ENCODE measurements at regions not wholly inside any gene's neighbourhood (a gene's known extent, or its start where the extent isn't known, plus 50 kb on each side); places are given as distances from the start of the nearest gene placed in this dataset.
"Not testable (repeated sequence)": the region's sequence is repeated elsewhere in the genome, so short reads cannot be mapped to it uniquely, and the experiment has no call there.

DNA sequence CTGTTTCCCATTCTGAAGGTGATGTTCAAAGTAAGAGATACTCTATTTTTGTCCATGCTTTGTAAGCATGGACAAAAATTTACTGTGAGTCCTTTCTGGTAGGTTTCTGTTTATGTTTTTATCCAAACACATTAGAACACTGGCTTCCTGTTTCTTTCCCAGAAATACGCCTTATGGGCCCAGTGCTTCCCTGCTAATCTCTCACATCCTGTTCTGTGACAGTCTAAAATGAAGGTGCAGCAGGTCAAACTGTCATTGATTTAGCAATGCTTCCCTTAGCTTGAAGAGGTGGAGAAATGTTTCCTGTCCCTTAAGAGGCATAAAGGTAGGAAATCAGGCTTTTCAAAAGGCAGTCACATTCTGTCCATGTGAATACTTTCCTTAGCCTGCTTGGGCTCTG, 305.6 kb downstream of the RPS29 start:
- no peaks in the 10 kb centered on the region for H3K27me3 ChIP-seq (ENCODE audit: control insufficient read depth in 1 of 2, insufficient read depth in 2 of 2, low read length in 1 of 2)
- no peaks in the 10 kb centered on the region for H3K4me1 ChIP-seq (ENCODE audit: control insufficient read depth in 1 of 2, insufficient read depth in 2 of 2, low read length in 2 of 2)
- WGBS, 2 donors = 28 to 29% methylated on average over 1 of the region's 1 CpG
- no peak overlapping the region for H3K4me3 ChIP-seq (ENCODE audit: low read length in 2 of 2)
- H3K9me3 ChIP-seq (ENCODE audit: control insufficient read depth, low read length) = no peaks in the 10 kb centered on the region
- no peak overlapping the region for H3K27ac ChIP-seq (ENCODE audit: low read depth in 1 of 2, low read length in 2 of 2)
- no peaks in the 10 kb centered on the region for H3K36me3 ChIP-seq (ENCODE audit: control insufficient read depth in 1 of 2, insufficient read depth in 2 of 2, low read length in 1 of 2)
- intact Hi-C loops (cut with DNase I) = no loop called here
- ATAC-seq (ENCODE audit: low FRiP score) (no peak), DNase-seq (no peak)

DNA sequence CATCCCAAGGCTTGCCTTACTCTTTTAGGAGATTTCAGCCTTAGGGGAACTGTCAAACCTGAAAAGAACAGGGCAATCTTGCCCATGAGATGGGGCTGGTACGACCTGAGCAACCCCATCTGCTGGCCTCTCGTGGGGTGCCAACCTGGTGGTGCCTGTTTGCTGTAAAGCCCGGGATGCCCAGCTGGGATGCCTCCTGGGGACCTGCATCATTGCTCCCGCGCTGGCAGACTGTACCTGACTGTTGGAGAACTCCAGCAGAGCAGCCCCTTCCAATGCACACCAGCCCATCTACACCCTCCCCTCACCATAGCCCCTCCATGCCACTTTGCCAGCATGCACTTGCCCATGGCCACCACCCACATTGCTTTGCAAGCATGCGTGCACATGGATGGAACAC, 335.7 kb downstream of the RPS29 start:
- no peak overlapping the region for H3K27ac ChIP-seq (ENCODE audit: low read depth in 1 of 2, low read length in 2 of 2)
- 90 to 92% methylated on average over 6 of the region's 6 CpGs for WGBS, 2 donors
- H3K27me3 ChIP-seq (ENCODE audit: control insufficient read depth in 1 of 2, insufficient read depth in 2 of 2, low read length in 1 of 2) = no peaks in the 10 kb centered on the region
- intact Hi-C loops (cut with DNase I) = no loop called here
- DNase-seq = no peak
- H3K9me3 ChIP-seq (ENCODE audit: control insufficient read depth, low read length) = no peaks in the 10 kb centered on the region
- H3K4me3 ChIP-seq (ENCODE audit: low read length in 2 of 2) = no peak overlapping the region
- no peak for ATAC-seq (ENCODE audit: low FRiP score)
- H3K4me1 ChIP-seq (ENCODE audit: control insufficient read depth in 1 of 2, insufficient read depth in 2 of 2, low read length in 2 of 2) = no peaks in the 10 kb centered on the region
- no peaks in the 10 kb centered on the region for H3K36me3 ChIP-seq (ENCODE audit: control insufficient read depth in 1 of 2, insufficient read depth in 2 of 2, low read length in 1 of 2)

DNA sequence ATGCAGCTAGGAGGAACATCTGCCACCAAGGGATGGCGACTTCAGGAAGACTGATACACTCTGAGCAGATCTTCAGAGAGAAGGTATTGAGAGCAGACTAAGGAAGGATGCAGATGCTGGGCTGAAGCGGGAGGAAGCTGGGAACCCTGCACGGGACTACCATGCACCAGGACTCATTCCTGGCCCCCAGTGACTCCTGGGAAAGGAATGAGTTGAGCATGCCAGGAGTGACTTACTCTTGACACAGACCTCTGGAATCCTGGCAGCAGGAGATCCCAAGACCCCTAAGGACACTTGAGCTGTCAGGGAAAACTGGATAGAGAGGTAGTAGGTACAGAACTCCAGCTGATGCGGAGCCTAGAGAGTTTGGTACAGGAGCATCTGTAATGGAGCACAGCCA, 336.1 kb downstream of the RPS29 start:
- Histone ChIP-seq H3K27ac (ENCODE audit: low read depth in 1 of 2, low read length in 2 of 2) (no peak overlapping the region), H3K27me3 (ENCODE audit: control insufficient read depth in 1 of 2, insufficient read depth in 2 of 2, low read length in 1 of 2) (no peaks in the 10 kb centered on the region), H3K4me1 (ENCODE audit: control insufficient read depth in 1 of 2, insufficient read depth in 2 of 2, low read length in 2 of 2) (no peaks in the 10 kb centered on the region), H3K36me3 (ENCODE audit: control insufficient read depth in 1 of 2, insufficient read depth in 2 of 2, low read length in 1 of 2) (no peaks in the 10 kb centered on the region), H3K4me3 (ENCODE audit: low read length in 2 of 2) (no peak overlapping the region), H3K9me3 (ENCODE audit: control insufficient read depth, low read length) (no peaks in the 10 kb centered on the region)
- intact Hi-C loops (cut with DNase I) = no loop called here
- WGBS, 2 donors = 78 to 85% methylated on average over 4 of the region's 4 CpGs
- DNase-seq = no peak
- no peak for ATAC-seq (ENCODE audit: low FRiP score)

DNA sequence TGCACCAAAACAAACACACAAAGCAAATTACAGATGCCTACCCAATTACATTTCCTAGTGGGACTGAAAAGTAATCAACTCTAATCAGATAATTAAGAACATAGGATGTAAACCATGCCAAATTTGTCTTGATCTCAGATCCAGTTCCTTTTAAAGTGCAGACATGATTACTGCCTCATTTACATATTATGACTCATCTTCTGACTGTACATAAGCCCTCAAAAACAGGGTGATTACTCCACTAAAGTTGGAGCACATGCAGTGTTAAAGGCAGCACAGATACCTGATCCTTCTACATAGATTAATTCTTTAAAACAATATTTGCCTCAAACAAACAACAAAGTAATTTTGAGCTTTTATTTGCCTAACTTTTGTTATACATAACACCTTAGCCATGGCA, 337.2 kb downstream of the RPS29 start:
- Histone ChIP-seq H3K9me3 (ENCODE audit: control insufficient read depth, low read length) (no peaks in the 10 kb centered on the region), H3K4me3 (ENCODE audit: low read length in 2 of 2) (no peak overlapping the region), H3K4me1 (ENCODE audit: control insufficient read depth in 1 of 2, insufficient read depth in 2 of 2, low read length in 2 of 2) (no peaks in the 10 kb centered on the region), H3K27ac (ENCODE audit: low read depth in 1 of 2, low read length in 2 of 2) (no peak overlapping the region), H3K27me3 (ENCODE audit: control insufficient read depth in 1 of 2, insufficient read depth in 2 of 2, low read length in 1 of 2) (no peaks in the 10 kb centered on the region), H3K36me3 (ENCODE audit: control insufficient read depth in 1 of 2, insufficient read depth in 2 of 2, low read length in 1 of 2) (no peaks in the 10 kb centered on the region)
- ATAC-seq (ENCODE audit: low FRiP score) = no peak
- intact Hi-C loops (cut with DNase I) = no loop called here
- no peak for DNase-seq

DNA sequence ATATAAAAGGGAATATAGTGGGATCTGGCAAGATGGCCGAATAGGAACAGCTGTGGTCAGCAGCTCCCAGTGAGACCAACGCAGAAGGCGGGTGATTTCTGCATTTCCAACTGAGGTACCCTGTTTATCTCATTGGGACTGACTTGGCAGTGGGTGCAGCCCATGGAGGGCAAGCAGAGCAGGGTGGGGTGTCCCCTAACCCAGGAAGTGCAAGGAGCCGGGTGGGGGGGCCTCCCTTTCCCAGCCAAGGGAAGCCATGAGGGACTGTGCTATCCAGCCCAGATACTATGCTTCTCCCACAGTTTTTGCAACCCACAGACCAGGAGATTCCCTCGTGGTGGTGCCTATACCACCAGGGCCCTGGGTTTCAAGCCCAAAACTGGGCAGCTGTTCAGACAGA, 342.4 kb downstream of the RPS29 start:
- H3K36me3 ChIP-seq (ENCODE audit: control insufficient read depth in 1 of 2, insufficient read depth in 2 of 2, low read length in 1 of 2); ATAC-seq (ENCODE audit: low FRiP score); intact Hi-C loops (cut with DNase I); DNase-seq; H3K4me1 ChIP-seq (ENCODE audit: control insufficient read depth in 1 of 2, insufficient read depth in 2 of 2, low read length in 2 of 2); H3K27me3 ChIP-seq (ENCODE audit: control insufficient read depth in 1 of 2, insufficient read depth in 2 of 2, low read length in 1 of 2); H3K4me3 ChIP-seq (ENCODE audit: low read length in 2 of 2); H3K27ac ChIP-seq (ENCODE audit: low read depth in 1 of 2, low read length in 2 of 2); H3K9me3 ChIP-seq (ENCODE audit: control insufficient read depth, low read length): not testable (repeated sequence)
- WGBS, 2 donors = 89 to 90% methylated on average over 5 of the region's 5 CpGs

DNA sequence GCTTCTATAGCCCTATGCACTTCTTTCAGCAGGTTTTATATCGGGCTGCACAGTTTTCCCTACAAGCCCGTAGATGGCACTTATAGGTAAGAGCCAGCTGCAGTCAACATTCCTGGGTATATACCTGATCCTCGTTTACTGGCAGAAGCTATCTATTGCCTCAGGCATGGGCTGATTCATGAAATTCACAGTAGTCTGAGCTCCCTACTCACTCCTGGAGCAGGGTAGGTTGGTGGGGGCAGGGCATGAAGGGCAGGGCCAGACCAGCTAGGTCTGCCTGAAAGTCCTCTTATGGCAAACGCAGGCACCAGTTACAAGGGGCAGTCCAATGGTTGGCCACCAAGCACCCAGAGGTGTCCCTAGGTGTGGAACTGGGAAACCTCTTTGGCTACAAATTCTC, 345.8 kb downstream of the RPS29 start:
- Histone ChIP-seq H3K27ac (ENCODE audit: low read depth in 1 of 2, low read length in 2 of 2) (no peak overlapping the region), H3K36me3 (ENCODE audit: control insufficient read depth in 1 of 2, insufficient read depth in 2 of 2, low read length in 1 of 2) (no peaks in the 10 kb centered on the region), H3K27me3 (ENCODE audit: control insufficient read depth in 1 of 2, insufficient read depth in 2 of 2, low read length in 1 of 2) (no peaks in the 10 kb centered on the region), H3K4me1 (ENCODE audit: control insufficient read depth in 1 of 2, insufficient read depth in 2 of 2, low read length in 2 of 2) (no peaks in the 10 kb centered on the region), H3K9me3 (ENCODE audit: control insufficient read depth, low read length) (peaks cover 4% of the 10 kb centered on the region), H3K4me3 (ENCODE audit: low read length in 2 of 2) (no peak overlapping the region)
- ATAC-seq (ENCODE audit: low FRiP score) (no peak), DNase-seq (no peak)
- intact Hi-C loops (cut with DNase I) = no loop called here
- WGBS, 2 donors = 83 to 84% methylated on average over 4 of the region's 4 CpGs

DNA sequence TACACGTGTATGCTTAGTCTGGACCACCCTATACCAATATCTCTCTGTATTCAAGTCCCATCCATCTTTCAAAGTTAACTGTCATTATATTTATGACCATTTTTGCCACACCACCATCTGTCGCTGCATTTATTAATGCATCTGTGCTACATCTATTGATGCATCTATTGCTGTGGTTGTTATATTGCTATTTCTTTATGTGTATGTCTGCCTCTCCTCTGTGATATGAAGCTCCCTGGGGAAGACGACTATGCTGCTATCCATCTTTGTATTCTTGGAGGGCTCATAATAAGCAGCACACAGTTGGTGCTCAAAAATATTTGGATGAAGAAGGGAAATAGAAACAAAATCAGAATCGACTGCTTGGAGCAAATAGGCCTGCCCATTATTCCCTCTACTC, 357.6 kb downstream of the RPS29 start:
- ATAC-seq (ENCODE audit: low FRiP score) = no peak
- H3K27me3 ChIP-seq (ENCODE audit: control insufficient read depth in 1 of 2, insufficient read depth in 2 of 2, low read length in 1 of 2) = no peaks in the 10 kb centered on the region

DNA sequence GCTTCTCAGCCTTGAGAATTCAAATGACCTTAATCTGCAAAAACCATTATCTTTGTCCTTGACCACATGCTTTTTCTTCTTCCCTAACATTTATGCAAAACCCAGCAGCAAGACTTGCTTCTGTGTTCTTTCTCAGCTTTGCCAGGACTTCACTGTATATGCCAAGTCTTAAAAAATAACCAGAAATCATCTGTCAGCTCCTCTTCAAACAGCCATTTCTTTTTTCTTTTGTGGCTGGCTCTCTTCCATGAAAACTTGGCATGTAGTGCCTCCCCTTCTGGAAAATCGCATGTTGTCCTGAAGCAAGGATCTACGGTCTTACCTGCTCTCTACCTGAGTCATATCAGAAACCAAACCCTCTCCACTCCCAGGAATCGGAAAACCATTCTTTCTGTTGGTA, 364.9 kb downstream of the RPS29 start:
- ATAC-seq (ENCODE audit: low FRiP score) (no peak), DNase-seq (no peak)
- Histone ChIP-seq H3K36me3 (ENCODE audit: control insufficient read depth in 1 of 2, insufficient read depth in 2 of 2, low read length in 1 of 2) (no peaks in the 10 kb centered on the region), H3K9me3 (ENCODE audit: control insufficient read depth, low read length) (no peaks in the 10 kb centered on the region), H3K27ac (ENCODE audit: low read depth in 1 of 2, low read length in 2 of 2) (no peak overlapping the region), H3K4me3 (ENCODE audit: low read length in 2 of 2) (no peak overlapping the region), H3K27me3 (ENCODE audit: control insufficient read depth in 1 of 2, insufficient read depth in 2 of 2, low read length in 1 of 2) (no peaks in the 10 kb centered on the region), H3K4me1 (ENCODE audit: control insufficient read depth in 1 of 2, insufficient read depth in 2 of 2, low read length in 2 of 2) (peaks cover 0 to 2% of the 10 kb centered on the region in 2 donors)
- intact Hi-C loops (cut with DNase I) = no loop called here
- WGBS, 2 donors = 40 to 45% methylated on average over 3 of the region's 3 CpGs

More for the DNA sequence above, 357.6 kb downstream of the RPS29 start:
- intact Hi-C loops (cut with DNase I) = no loop called here
- no peaks in the 10 kb centered on the region for H3K4me1 ChIP-seq (ENCODE audit: control insufficient read depth in 1 of 2, insufficient read depth in 2 of 2, low read length in 2 of 2)
- H3K27ac ChIP-seq (ENCODE audit: low read depth in 1 of 2, low read length in 2 of 2) = no peak overlapping the region
- H3K9me3 ChIP-seq (ENCODE audit: control insufficient read depth, low read length) = no peaks in the 10 kb centered on the region
- no peak for DNase-seq
- no peaks in the 10 kb centered on the region for H3K36me3 ChIP-seq (ENCODE audit: control insufficient read depth in 1 of 2, insufficient read depth in 2 of 2, low read length in 1 of 2)
- 55 to 73% methylated on average over 4 of the region's 4 CpGs for WGBS, 2 donors
- no peak overlapping the region for H3K4me3 ChIP-seq (ENCODE audit: low read length in 2 of 2)

DNA sequence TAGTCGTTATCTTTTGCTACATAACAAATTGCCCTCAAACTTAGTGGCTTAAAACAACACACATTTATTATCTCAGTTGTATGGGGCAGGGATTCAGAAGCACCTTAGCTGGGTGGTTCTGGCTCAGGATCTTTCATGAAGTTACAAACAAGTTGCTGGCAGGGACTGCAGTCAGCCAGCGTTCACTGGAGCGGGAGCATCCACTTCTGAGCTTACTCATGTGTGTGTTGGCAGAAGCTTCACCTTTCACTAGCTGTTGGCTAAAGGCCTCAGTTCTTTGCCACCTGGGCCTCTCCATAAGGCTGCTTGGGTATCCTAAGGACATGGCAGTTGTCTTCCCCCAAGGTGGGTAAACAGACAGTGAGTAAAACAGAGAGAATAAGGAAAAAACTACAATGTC, 365.7 kb downstream of the RPS29 start:
- intact Hi-C loops (cut with DNase I) = no loop called here
- H3K4me3 ChIP-seq (ENCODE audit: low read length in 2 of 2) = no peak overlapping the region
- WGBS, 2 donors = 30 to 33% methylated on average over 3 of the region's 3 CpGs
- peaks cover 0 to 2% of the 10 kb centered on the region in 2 donors for H3K4me1 ChIP-seq (ENCODE audit: control insufficient read depth in 1 of 2, insufficient read depth in 2 of 2, low read length in 2 of 2)
- ATAC-seq (ENCODE audit: low FRiP score) = no peak
- no peaks in the 10 kb centered on the region for H3K27me3 ChIP-seq (ENCODE audit: control insufficient read depth in 1 of 2, insufficient read depth in 2 of 2, low read length in 1 of 2)
- no peaks in the 10 kb centered on the region for H3K9me3 ChIP-seq (ENCODE audit: control insufficient read depth, low read length)
- no peak overlapping the region for H3K27ac ChIP-seq (ENCODE audit: low read depth in 1 of 2, low read length in 2 of 2)
- DNase-seq = no peak
- H3K36me3 ChIP-seq (ENCODE audit: control insufficient read depth in 1 of 2, insufficient read depth in 2 of 2, low read length in 1 of 2) = no peaks in the 10 kb centered on the region
